Gastroesophageal sphincter (tissue), 4 donors: ENCODE measurements at regions not wholly inside any gene's neighbourhood (a gene's known extent, or its start where the extent isn't known, plus 50 kb on each side); places are given as distances from the start of the nearest gene placed in this dataset.
"Not testable (repeated sequence)": the region's sequence is repeated elsewhere in the genome, so short reads cannot be mapped to it uniquely, and the experiment has no call there.

Experiments used
- ATAC-seq: fragments of 150-250 bp; one replicate; pipeline ENCODE4 v1.9.1; 2016; ENCODE audit warnings: mild to moderate bottlenecking, moderate library complexity
- H3K27ac ChIP-seq, 4 donors: fragments of 200-600 bp; sonication (generic) in 3 of 4; 1 replicate in 3 of 4; 2 replicates in 1 of 4; pipeline ENCODE4 v1.5.1; 2016 to 2019
- H3K27me3 ChIP-seq: fragments of 200-600 bp; sonication (generic); one replicate; pipeline ENCODE4 v1.5.1; 2019
- H3K36me3 ChIP-seq, 2 donors: fragments of 200-600 bp; sonication (generic); one replicate each; pipeline ENCODE4 v1.5.1; 2019; ENCODE audit warnings: control low read depth in 1 of 2
- H3K4me1 ChIP-seq, 3 donors: fragments of 200-600 bp; sonication (generic); 1 replicate in 2 of 3; 2 replicates in 1 of 3; pipeline ENCODE4 v1.5.1; 2016 to 2019; ENCODE audit warnings: control low read depth in 2 of 3
- H3K4me3 ChIP-seq, 2 donors: fragments of 200-600 bp; sonication (generic); one replicate each; pipeline ENCODE4 v1.5.1; 2019; ENCODE audit warnings: mild to moderate bottlenecking in 1 of 2, moderate library complexity in 1 of 2
- H3K9me3 ChIP-seq, 3 donors: fragments of 200-600 bp; sonication (generic); one replicate each; pipeline ENCODE4 v1.5.1; 2017 to 2019; ENCODE audit warnings: control low read depth in 2 of 3
- CTCF ChIP-seq, 4 experiments: fragments of 200-600 bp in 2 of 4; fragments of 450-650 bp in 2 of 4; sonication (generic) in 1 of 4; IDR thresholded peaks; one replicate each; pipeline ENCODE4 v1.5.1; 2017 to 2019; ENCODE audit warnings: antibody characterized with exemption in 4 of 4, mild to moderate bottlenecking in 2 of 4, moderate library complexity in 2 of 4
- EP300 ChIP-seq: sonication (generic); formaldehyde crosslinking; IDR thresholded peaks from one replicate; pipeline ENCODE4 v1.6.1; 2017; ENCODE audit warnings: antibody characterized with exemption, mild to moderate bottlenecking
- POLR2A ChIP-seq, 2 donors: fragments of 450-650 bp; IDR thresholded peaks; one replicate each; pipeline ENCODE4 v1.6.1; 2017; ENCODE audit warnings: antibody characterized with exemption in 2 of 2, mild to moderate bottlenecking in 2 of 2, moderate library complexity in 1 of 2
- POLR2AphosphoS5 ChIP-seq: sonication (generic); formaldehyde crosslinking; IDR thresholded peaks from one replicate; pipeline ENCODE4 v1.6.1; 2017; ENCODE audit warnings: antibody characterized with exemption
- WGBS, 2 donors: methylation state at CpG; one replicate each; pipeline ENCODE4 v1.1.5; 2018; ENCODE audit warnings: low coverage in 1 of 2; 5-methylcytosine and 5-hydroxymethylcytosine counted together
- small RNA-seq, 4 donors: library from RNA; depleted of rRNA; stranded (forward); fragments of <200 nt; gene quantifications; one replicate each; pipeline ENCODE3, GENCODE V24; 2016

GRCh38 chr16:21339269-21339641 lies 61.2 kb upstream of the CRYM start:
- Histone ChIP-seq H3K27ac (no peak overlapping the region), H3K4me3 (no peak overlapping the region), H3K4me1 (no peaks in the 10 kb centered on the region), H3K27me3 (no peaks in the 10 kb centered on the region), H3K9me3 (no peaks in the 10 kb centered on the region), H3K36me3 (no peaks in the 10 kb centered on the region)
- no peak for ATAC-seq
- 69 to 89% methylated on average over 4 of the region's 4 CpGs for WGBS, 2 donors
- TF ChIP-seq POLR2A (IDR thresholded peaks at IDR 0.05) (no peak), CTCF (IDR thresholded peaks at IDR 0.05) (no peak), EP300 (no peak), POLR2AphosphoS5 (no peak)

GRCh38 chr16:21338537-21339268 lies 60.6 kb upstream of the CRYM start:
- Histone ChIP-seq H3K9me3 (no peaks in the 10 kb centered on the region), H3K36me3 (no peaks in the 10 kb centered on the region), H3K27ac (no peak overlapping the region), H3K4me1 (no peaks in the 10 kb centered on the region), H3K4me3 (no peak overlapping the region), H3K27me3 (no peaks in the 10 kb centered on the region)
- no peak for ATAC-seq
- 82 to 83% methylated on average over 3 to 6 of the region's 6 CpGs for WGBS, 2 donors
- no peak for TF ChIP-seq POLR2AphosphoS5

- ATAC-seq: no peak
These were observed 58.1 kb upstream of the CRYM start for GRCh38 chr16:21336231-21336630.

GRCh38 chr16:21334188-21335146 lies 56.4 kb upstream of the CRYM start:
- not testable (repeated sequence) for H3K4me1 ChIP-seq, H3K27me3 ChIP-seq, H3K36me3 ChIP-seq, ATAC-seq, H3K27ac ChIP-seq, H3K9me3 ChIP-seq, H3K4me3 ChIP-seq
- 90 to 100% methylated on average over 2 to 7 of the region's 17 CpGs for WGBS, 2 donors

More at GRCh38 chr16:21336231-21336630, 58.1 kb upstream of the CRYM start:
- no peak for TF ChIP-seq EP300
- TF ChIP-seq POLR2AphosphoS5: no peak
- no peak for TF ChIP-seq POLR2A (IDR thresholded peaks at IDR 0.05)
- Histone ChIP-seq H3K27me3 (no peaks in the 10 kb centered on the region), H3K27ac (no peak overlapping the region), H3K4me1 (no peaks in the 10 kb centered on the region), H3K4me3 (no peak overlapping the region), H3K36me3 (no peaks in the 10 kb centered on the region), H3K9me3 (no peaks in the 10 kb centered on the region)
- 68 to 81% methylated on average over 2 of the region's 2 CpGs for WGBS, 2 donors

GRCh38 chr16:21333683-21334082 lies 55.6 kb upstream of the CRYM start:
- 87 to 93% methylated on average over 4 to 11 of the region's 11 CpGs for WGBS, 2 donors
- not testable (repeated sequence) for H3K27me3 ChIP-seq, H3K36me3 ChIP-seq, H3K4me1 ChIP-seq, H3K4me3 ChIP-seq, H3K9me3 ChIP-seq, H3K27ac ChIP-seq, ATAC-seq

Small RNAs in the stretch of these regions (small RNA-seq; reads per million reads assigned to genes)
- gene AC008740.2: 0 reads per million in 4 donors
